PC-3 (cell line): ENCODE measurements at regions not wholly inside any gene's neighbourhood (a gene's known extent, or its start where the extent isn't known, plus 50 kb on each side); places are given as distances from the start of the nearest gene placed in this dataset.

Source experiments
- ATAC-seq: fragments of 200-7000 bp; cut with Tn5 transposase; 2 replicates; pipeline ENCODE4 v1.9.1; 2020; ENCODE audit warnings: mild to moderate bottlenecking, moderate library complexity
- BruUV-seq: library from RNA; stranded (reverse); fragments of 400-500 nt; replicated peaks from 2 replicates; lab custom pipeline; 2021; lab: Mats Ljungman, UMichigan
- CTCF ChIA-PET: fragments of 300-600 bp; sonication (Branson Sonifier 250); formaldehyde crosslinking; loops from one replicate; lab custom pipeline; 2022; ENCODE audit warnings: antibody characterized with exemption; lab: Charles Lee
- POLR2A ChIA-PET: fragments of 300-600 bp; sonication (Branson Sonifier 250); formaldehyde crosslinking; loops from one replicate; lab custom pipeline; 2022; ENCODE audit warnings: antibody characterized with exemption; ENCODE audit not compliant: unreplicated experiment; lab: Charles Lee
- DNase-seq: peaks from one replicate; pipeline ENCODE4 v3.0.0-alpha.2; 2015
- H2AFZ ChIP-seq: fragments of 300-600 bp; sonication (generic); 2 replicates; pipeline ENCODE4 v1.6.0; 2016; ENCODE audit warnings: antibody characterized with exemption, low read length
- H3F3A ChIP-seq: fragments of 300-600 bp; sonication (generic); one replicate; pipeline ENCODE4 v1.6.0; 2017; ENCODE audit warnings: antibody characterized with exemption, low read length, control low read depth, mild to moderate bottlenecking; ENCODE audit not compliant: unreplicated experiment
- H3K27ac ChIP-seq: fragments of 300-600 bp; sonication (generic); 2 replicates; pipeline ENCODE4 v1.5.1; 2016; ENCODE audit warnings: mild to moderate bottlenecking, low read length
- H3K27me3 ChIP-seq: fragments of 300-600 bp; sonication (generic); 2 replicates; pipeline ENCODE4 v1.6.1; 2016; ENCODE audit warnings: low read length, mixed read lengths
- H3K36me3 ChIP-seq: fragments of 300-600 bp; sonication (generic); 2 replicates; pipeline ENCODE4 v1.6.1; 2016; ENCODE audit warnings: low read depth, mixed run types, low read length, mixed read lengths
- H3K4me1 ChIP-seq: fragments of 300-600 bp; sonication (generic); 2 replicates; pipeline ENCODE4 v1.5.1; 2016; ENCODE audit warnings: low read length; ENCODE audit not compliant: insufficient read depth
- H3K4me2 ChIP-seq: fragments of 300-600 bp; sonication (generic); 2 replicates; pipeline ENCODE4 v1.6.0; 2016; ENCODE audit warnings: low read length
- H3K4me3 ChIP-seq: fragments of 300-600 bp; sonication (generic); 2 replicates; pipeline ENCODE4 v1.5.1; 2016; ENCODE audit warnings: mild to moderate bottlenecking, low read length, mixed read lengths
- H3K79me2 ChIP-seq: fragments of 300-600 bp; sonication (generic); 2 replicates; pipeline ENCODE4 v1.6.1; 2017; ENCODE audit warnings: low read length, mixed read lengths
- H3K9ac ChIP-seq: fragments of 300-600 bp; sonication (generic); 2 replicates; pipeline ENCODE4 v1.6.0; 2016; ENCODE audit warnings: mild to moderate bottlenecking, low read length
- H3K9me2 ChIP-seq: fragments of 300-600 bp; sonication (generic); replicated peaks from 2 replicates; pipeline ENCODE4 v1.6.1; 2016; ENCODE audit warnings: mixed run types, low read length, mixed read lengths
- H3K9me3 ChIP-seq: fragments of 300-600 bp; sonication (generic); 2 replicates; pipeline ENCODE4 v1.6.1; 2016; ENCODE audit warnings: low read length, mixed read lengths
- H4K20me1 ChIP-seq: fragments of 300-600 bp; sonication (generic); 2 replicates; pipeline ENCODE4 v1.6.1; 2016; ENCODE audit warnings: low read length, mixed read lengths
- CTCF ChIP-seq: fragments of 300-600 bp; sonication (generic); conservative IDR thresholded peaks from 2 replicates; pipeline ENCODE4 v1.5.1; 2017; ENCODE audit warnings: antibody characterized with exemption, low read depth, mild to moderate bottlenecking, low read length
- EZH2 ChIP-seq: fragments of 300-600 bp; sonication (generic); IDR thresholded peaks from one replicate; pipeline ENCODE4 v1.6.1; 2017; ENCODE audit warnings: antibody characterized with exemption, mild to moderate bottlenecking, low read length; ENCODE audit not compliant: unreplicated experiment
- EZH2phosphoT487 ChIP-seq: fragments of 300-600 bp; sonication (generic); IDR thresholded peaks from 2 replicates; pipeline ENCODE4 v1.6.1; 2018; ENCODE audit warnings: mild to moderate bottlenecking, antibody characterized with exemption, low read length, borderline replicate concordance
- intact Hi-C: fragments of 100-400 bp; cut with micrococcal nuclease; formaldehyde crosslinking; loops from 2 replicates; pipeline ENCODE4 v1.9.0; 2023

- H3K9ac ChIP-seq: no peak overlapping the region
- no peak overlapping the region for H3K27ac ChIP-seq
- POLR2A ChIA-PET: no interaction called here
- no peaks in the 10 kb centered on the region for H3K27me3 ChIP-seq
- no peaks in the 10 kb centered on the region for H3K36me3 ChIP-seq
- H4K20me1 ChIP-seq: no peaks in the 10 kb centered on the region
- H3K4me3 ChIP-seq: no peak overlapping the region
- H3F3A ChIP-seq: no peaks in the 10 kb centered on the region
- peaks cover 26% of the 10 kb centered on the region for H3K4me1 ChIP-seq
- DNase-seq (peak; percentile 39), ATAC-seq (peak; percentile 44; the same call in 1 of the 2 replicates)
- H3K4me2 ChIP-seq: no peak overlapping the region
- H2AFZ ChIP-seq: 0 out of 2 replicates have a peak overlapping the region, but pooled peaks have one; percentile 5
- no peaks in the 10 kb centered on the region for H3K79me2 ChIP-seq
- intact Hi-C loops: no loop called here
- no peaks in the 10 kb centered on the region for H3K9me2 ChIP-seq
- CTCF ChIA-PET: interaction anchor here (0.6 kb wide), 1 partner anchor 14 kb away, joined by 9 read pairs; no protein-coding TSS in a partner anchor
- H3K9me3 ChIP-seq: no peaks in the 10 kb centered on the region
- TF ChIP-seq EZH2: no peak
- TF ChIP-seq CTCF: no peak
- no peak for TF ChIP-seq EZH2phosphoT487
- no TSS peak for BruUV-seq
These were observed 109.9 kb downstream of the NUDT12 start for GRCh38 chr5:103452666-103453065.

DNA sequence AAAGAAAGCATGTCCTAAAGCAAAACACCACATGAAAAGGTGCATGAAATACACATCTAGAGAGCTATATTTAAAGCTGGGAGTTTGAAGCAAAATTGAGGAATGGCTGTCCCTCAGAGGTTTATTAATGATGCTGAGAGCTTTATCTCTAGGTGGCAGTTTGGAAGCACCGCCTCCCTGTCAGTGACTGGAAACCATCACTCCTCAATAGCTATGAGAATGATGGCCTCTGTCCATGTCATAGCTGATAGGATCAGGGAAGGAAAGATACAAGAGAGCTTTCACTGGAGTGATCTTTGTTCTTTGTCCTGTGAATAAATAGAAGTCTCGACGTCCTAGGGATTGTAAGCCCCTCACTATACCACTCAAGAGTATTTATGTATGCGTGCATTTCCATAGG is 110.5 kb downstream of the NUDT12 start:
- Histone ChIP-seq H3K4me2 (no peak overlapping the region), H3K27me3 (no peaks in the 10 kb centered on the region), H3K27ac (no peak overlapping the region), H4K20me1 (no peaks in the 10 kb centered on the region), H3K9me3 (no peaks in the 10 kb centered on the region), H3K9ac (no peak overlapping the region), H3K9me2 (no peaks in the 10 kb centered on the region), H3K36me3 (no peaks in the 10 kb centered on the region), H3K79me2 (no peaks in the 10 kb centered on the region), H3K4me3 (no peak overlapping the region), H3K4me1 (peaks cover 32% of the 10 kb centered on the region), H2AFZ (no peak overlapping the region), H3F3A (no peaks in the 10 kb centered on the region)
- BruUV-seq: no TSS peak
- POLR2A ChIA-PET: no interaction called here
- CTCF ChIA-PET: interaction anchor here (0.6 kb wide), 1 partner anchor 15 kb away, joined by 9 read pairs; no protein-coding TSS in a partner anchor
- DNase-seq (no peak), ATAC-seq (no peak)
- intact Hi-C loops: no loop called here
- no peak for TF ChIP-seq CTCF
- TF ChIP-seq EZH2: no peak

DNA sequence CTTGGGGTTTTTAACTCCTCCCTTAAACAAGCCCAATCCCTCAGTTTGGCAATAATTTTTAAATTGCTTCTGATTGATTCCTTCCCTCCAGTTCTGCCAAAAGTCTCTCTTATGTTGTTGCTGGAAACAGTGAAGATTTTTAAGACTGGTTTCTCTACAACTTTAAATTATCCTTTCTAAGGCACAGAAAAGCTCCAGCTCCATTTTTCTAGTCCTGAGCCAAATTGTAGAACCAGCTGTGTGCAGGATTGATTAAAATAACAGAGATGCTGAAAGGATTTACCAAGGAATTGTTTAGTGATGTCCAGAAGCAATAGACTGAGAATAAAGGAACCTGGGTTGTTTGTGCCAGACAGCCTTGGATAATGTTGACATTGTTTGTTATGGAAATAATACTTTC is 111.3 kb downstream of the NUDT12 start:
- BruUV-seq: no TSS peak
- H3K27ac ChIP-seq: no peak overlapping the region
- H2AFZ ChIP-seq: no peak overlapping the region
- ChIA-PET POLR2A (no interaction called here), CTCF (no interaction called here)
- H3K4me2 ChIP-seq: peak overlapping the region; percentile 38; the same call in 1 of the 2 replicates
- no peak overlapping the region for H3K4me3 ChIP-seq
- ATAC-seq (no peak), DNase-seq (no peak)
- no peaks in the 10 kb centered on the region for H3K79me2 ChIP-seq
- no peaks in the 10 kb centered on the region for H3K9me3 ChIP-seq
- H3K4me1 ChIP-seq: peaks cover 40% of the 10 kb centered on the region
- intact Hi-C loops: no loop called here
- TF ChIP-seq CTCF: no peak
- no peak for TF ChIP-seq EZH2
- H3K36me3 ChIP-seq: no peaks in the 10 kb centered on the region
- H3K9me2 ChIP-seq: no peaks in the 10 kb centered on the region
- H3K27me3 ChIP-seq: no peaks in the 10 kb centered on the region
- no peaks in the 10 kb centered on the region for H4K20me1 ChIP-seq
- H3F3A ChIP-seq: no peaks in the 10 kb centered on the region
- no peak overlapping the region for H3K9ac ChIP-seq
